ENCODE measurements at regions not wholly inside any gene's neighbourhood (a gene's known extent, or its start where the extent isn't known, plus 50 kb on each side); places are given as distances from the start of the nearest gene placed in this dataset.

- POLR2A ChIA-PET: interaction anchor here (0.6 to 1.0 kb wide), 5 partner anchors 11 to 235 kb away, joined by 3 to 4 read pairs (median 3); partner anchors contain the start of gene TBX3
- peak overlapping the region; percentile 42 for H3K27ac Mint-ChIP-seq (ENCODE audit: low read depth, unreplicated experiment)
- CTCF ChIA-PET: no interaction called here
- intact Hi-C loops (cut with micrococcal nuclease): no loop called here
- no peaks in the 10 kb centered on the region for H3K27me3 Mint-ChIP-seq (ENCODE audit: insufficient read depth, unreplicated experiment)
- H3K36me3 Mint-ChIP-seq (ENCODE audit: insufficient read depth, unreplicated experiment): no peaks in the 10 kb centered on the region
- peaks cover 27% of the 10 kb centered on the region for H3K4me1 Mint-ChIP-seq (ENCODE audit: insufficient read depth, unreplicated experiment)
- no peak for TF ChIP-seq CTCF (IDR thresholded peaks at IDR 0.05; ENCODE audit: unreplicated experiment)
- H3K4me3 Mint-ChIP-seq (ENCODE audit: unreplicated experiment): no peak overlapping the region
- BruUV-seq (replicated peaks): no TSS peak
- H3K9me3 Mint-ChIP-seq (ENCODE audit: unreplicated experiment): no peaks in the 10 kb centered on the region
- DNase-seq (ENCODE audit: unreplicated experiment): peak; percentile 67
Measured at GRCh38 chr12:114918535-114919233, 234.7 kb upstream of the TBX3 start.

- CTCF ChIA-PET: no interaction called here
Measured at GRCh38 chr12:114917953-114918352, 234.0 kb upstream of the TBX3 start.

GRCh38 chr12:114917307-114917706 is 233.3 kb upstream of the TBX3 start:
- no TSS peak for BruUV-seq (replicated peaks)
- H3K9me3 Mint-ChIP-seq (ENCODE audit: unreplicated experiment): no peaks in the 10 kb centered on the region
- H3K4me1 Mint-ChIP-seq (ENCODE audit: insufficient read depth, unreplicated experiment): peaks cover 29% of the 10 kb centered on the region
- H3K27me3 Mint-ChIP-seq (ENCODE audit: insufficient read depth, unreplicated experiment): no peaks in the 10 kb centered on the region
- TF ChIP-seq CTCF (IDR thresholded peaks at IDR 0.05; ENCODE audit: unreplicated experiment): no peak
- no peaks in the 10 kb centered on the region for H3K36me3 Mint-ChIP-seq (ENCODE audit: insufficient read depth, unreplicated experiment)
- H3K4me3 Mint-ChIP-seq (ENCODE audit: unreplicated experiment): no peak overlapping the region
- CTCF ChIA-PET: interaction anchor here (0.6 to 0.7 kb wide), 3 partner anchors 94 to 1370 kb away, joined by 3 to 4 read pairs (median 4); no protein-coding TSS in a partner anchor
- no peak overlapping the region for H3K27ac Mint-ChIP-seq (ENCODE audit: low read depth, unreplicated experiment)
- DNase-seq (ENCODE audit: unreplicated experiment): no peak
- intact Hi-C loops (cut with micrococcal nuclease): no loop called here
- POLR2A ChIA-PET: interaction anchor here (0.5 kb wide), 1 partner anchor 20 kb away, joined by 3 read pairs; no protein-coding TSS in a partner anchor

More at GRCh38 chr12:114917953-114918352, 234.0 kb upstream of the TBX3 start:
- Mint-ChIP-seq H3K27me3 (ENCODE audit: insufficient read depth, unreplicated experiment) (no peaks in the 10 kb centered on the region), H3K4me3 (ENCODE audit: unreplicated experiment) (no peak overlapping the region), H3K9me3 (ENCODE audit: unreplicated experiment) (no peaks in the 10 kb centered on the region), H3K27ac (ENCODE audit: low read depth, unreplicated experiment) (no peak overlapping the region), H3K4me1 (ENCODE audit: insufficient read depth, unreplicated experiment) (peaks cover 29% of the 10 kb centered on the region), H3K36me3 (ENCODE audit: insufficient read depth, unreplicated experiment) (no peaks in the 10 kb centered on the region)
- POLR2A ChIA-PET: interaction anchor here (0.8 to 1.0 kb wide), 2 partner anchors 15 to 234 kb away, joined by 3 read pairs; partner anchors contain the start of gene TBX3
- TF ChIP-seq CTCF (IDR thresholded peaks at IDR 0.05; ENCODE audit: unreplicated experiment): no peak
- DNase-seq (ENCODE audit: unreplicated experiment): no peak
- no TSS peak for BruUV-seq (replicated peaks)
- intact Hi-C loops (cut with micrococcal nuclease): no loop called here

- no peak for TF ChIP-seq CTCF (IDR thresholded peaks at IDR 0.05; ENCODE audit: unreplicated experiment)
- Mint-ChIP-seq H3K27ac (ENCODE audit: low read depth, unreplicated experiment) (no peak overlapping the region), H3K4me1 (ENCODE audit: insufficient read depth, unreplicated experiment) (peaks cover 23% of the 10 kb centered on the region), H3K27me3 (ENCODE audit: insufficient read depth, unreplicated experiment) (no peaks in the 10 kb centered on the region), H3K4me3 (ENCODE audit: unreplicated experiment) (no peak overlapping the region), H3K36me3 (ENCODE audit: insufficient read depth, unreplicated experiment) (peaks cover 7% of the 10 kb centered on the region), H3K9me3 (ENCODE audit: unreplicated experiment) (no peaks in the 10 kb centered on the region)
- CTCF ChIA-PET: interaction anchor here (0.7 kb wide), 1 partner anchor 1371 kb away, joined by 3 read pairs; no protein-coding TSS in a partner anchor
- intact Hi-C loops (cut with micrococcal nuclease): no loop called here
- DNase-seq (ENCODE audit: unreplicated experiment): no peak
- BruUV-seq (replicated peaks): no TSS peak
- POLR2A ChIA-PET: interaction anchor here (0.5 kb wide), 1 partner anchor 19 kb away, joined by 3 read pairs; no protein-coding TSS in a partner anchor
Measured at GRCh38 chr12:114916541-114916940, 232.6 kb upstream of the TBX3 start.
